ENCODE measurements at regions not wholly inside any gene's neighbourhood (a gene's known extent, or its start where the extent isn't known, plus 50 kb on each side); places are given as distances from the start of the nearest gene placed in this dataset.

DNA sequence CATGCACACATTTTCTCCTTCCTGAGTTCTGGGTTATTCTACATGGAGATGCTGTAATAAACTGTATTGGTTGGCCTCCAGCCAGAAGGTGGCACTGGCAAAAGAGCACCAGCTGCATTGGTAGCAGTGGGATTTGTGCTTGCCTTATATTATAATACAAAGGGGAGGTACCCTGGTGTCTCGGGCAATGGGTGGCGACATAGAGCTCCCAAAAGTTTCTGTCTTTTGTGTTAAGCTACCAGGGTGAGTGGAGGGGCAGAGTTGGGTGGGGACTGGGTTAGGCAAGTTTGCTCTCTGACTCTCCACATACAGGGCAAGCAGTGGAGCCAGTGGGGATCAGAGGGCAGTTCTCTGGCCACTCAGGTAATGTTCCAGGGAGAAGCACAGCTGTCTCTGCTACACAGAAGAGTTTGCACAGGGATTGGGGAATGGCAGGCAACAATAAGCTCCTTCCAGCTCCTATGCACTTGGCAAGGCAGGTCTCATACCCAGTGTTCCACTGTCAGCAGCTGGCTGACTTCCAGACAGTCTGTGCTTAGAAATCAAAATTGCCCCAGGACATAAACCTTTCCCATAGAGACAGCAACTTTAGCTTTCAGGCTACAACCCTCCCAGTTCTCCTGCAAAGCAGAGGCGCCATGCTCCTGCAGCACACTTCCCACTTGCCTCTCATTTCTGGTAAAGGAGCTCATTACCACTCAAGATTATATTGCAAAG lies 463.9 kb upstream of the PCDH7 start:
- ChIA-PET POLR2A (no interaction called here), CTCF (interaction anchor here (0.6 kb wide), 1 partner anchor 388 kb away, joined by 6 read pairs; no protein-coding TSS in a partner anchor)
- TF ChIP-seq L3MBTL2 (conservative IDR thresholded peaks at IDR 0.05) (no peak), SUZ12 (IDR thresholded peaks at IDR 0.05) (no peak), HDGF (IDR thresholded peaks at IDR 0.05; ENCODE audit: borderline replicate concordance) (no peak), NFRKB (IDR thresholded peaks at IDR 0.05) (no peak), TARDBP (IDR thresholded peaks at IDR 0.05) (no peak), ELF4 (IDR thresholded peaks at IDR 0.05) (no peak), ZNF384 (IDR thresholded peaks at IDR 0.05) (no peak), ARNT (IDR thresholded peaks at IDR 0.05) (no peak), LEF1 (IDR thresholded peaks at IDR 0.05; ENCODE audit: borderline replicate concordance) (no peak), FOXA1 (IDR thresholded peaks at IDR 0.05) (no peak), FOXK2 (IDR thresholded peaks at IDR 0.05) (no peak), FOXM1 (IDR thresholded peaks at IDR 0.05; ENCODE audit: borderline replicate concordance) (no peak), SP1 (IDR thresholded peaks at IDR 0.05) (no peak), BHLHE40 (IDR thresholded peaks at IDR 0.05; ENCODE audit: borderline replicate concordance) (no peak), CTBP1 (IDR thresholded peaks at IDR 0.05; ENCODE audit: borderline replicate concordance) (no peak)
- TF ChIP-seq, protein P1, sequence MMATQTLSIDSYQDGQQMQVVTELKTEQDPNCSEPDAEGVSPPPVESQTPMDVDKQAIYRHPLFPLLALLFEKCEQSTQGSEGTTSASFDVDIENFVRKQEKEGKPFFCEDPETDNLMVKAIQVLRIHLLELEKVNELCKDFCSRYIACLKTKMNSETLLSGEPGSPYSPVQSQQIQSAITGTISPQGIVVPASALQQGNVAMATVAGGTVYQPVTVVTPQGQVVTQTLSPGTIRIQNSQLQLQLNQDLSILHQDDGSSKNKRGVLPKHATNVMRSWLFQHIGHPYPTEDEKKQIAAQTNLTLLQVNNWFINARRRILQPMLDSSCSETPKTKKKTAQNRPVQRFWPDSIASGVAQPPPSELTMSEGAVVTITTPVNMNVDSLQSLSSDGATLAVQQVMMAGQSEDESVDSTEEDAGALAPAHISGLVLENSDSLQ (IDR thresholded peaks at IDR 0.05) = no peak
- no peak for DNase-seq (ENCODE audit: extremely low spot score)

DNA sequence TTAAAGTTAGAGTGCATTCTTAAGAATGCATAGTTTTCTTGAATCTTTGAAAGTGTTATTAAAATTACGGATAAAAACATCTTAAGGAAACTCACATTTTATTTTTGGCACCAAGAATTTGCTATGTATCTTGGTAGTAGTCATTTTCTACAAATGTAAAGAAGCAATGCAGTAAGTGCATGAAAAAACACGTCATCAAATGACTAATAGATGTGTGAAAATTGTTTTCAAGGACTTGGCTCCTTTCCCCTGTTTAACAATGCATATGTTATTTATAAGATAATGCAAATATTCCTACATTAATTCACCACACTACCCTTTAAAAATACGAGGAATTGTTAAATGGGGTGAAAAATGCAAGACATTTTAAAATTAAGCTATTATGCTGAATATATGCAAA lies 461.2 kb upstream of the PCDH7 start:
- TF ChIP-seq SP1 (IDR thresholded peaks at IDR 0.05) = no peak
- no peak for TF ChIP-seq HDGF (IDR thresholded peaks at IDR 0.05; ENCODE audit: borderline replicate concordance)
- no peak for TF ChIP-seq BHLHE40 (IDR thresholded peaks at IDR 0.05; ENCODE audit: borderline replicate concordance)
- TF ChIP-seq NFRKB (IDR thresholded peaks at IDR 0.05) = no peak
- TF ChIP-seq ZNF384 (IDR thresholded peaks at IDR 0.05) = no peak
- no peak for TF ChIP-seq LEF1 (IDR thresholded peaks at IDR 0.05; ENCODE audit: borderline replicate concordance)
- TF ChIP-seq SUZ12 (IDR thresholded peaks at IDR 0.05) = no peak
- DNase-seq (ENCODE audit: extremely low spot score) = no peak
- POLR2A ChIA-PET = no interaction called here
- CTCF ChIA-PET = no interaction called here

DNA sequence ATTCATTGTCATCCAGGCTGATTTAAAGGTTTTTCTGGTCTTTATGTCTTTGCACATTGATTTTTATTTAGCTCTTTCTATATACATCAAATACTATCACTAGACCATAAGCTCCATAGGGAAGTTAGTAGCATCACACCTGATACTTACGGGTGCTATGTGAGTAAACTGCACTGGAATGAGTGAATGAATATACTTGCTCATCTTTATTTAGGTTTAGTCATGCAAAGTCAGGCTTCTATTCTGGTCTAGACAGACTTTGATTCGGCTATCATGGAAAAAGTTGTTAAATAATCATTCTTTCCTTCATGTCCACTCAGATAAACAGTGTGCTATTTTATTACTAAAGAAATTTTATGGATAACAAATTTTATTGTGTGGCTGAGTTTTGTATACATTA lies 457.8 kb upstream of the PCDH7 start:
- no peak for TF ChIP-seq NFRKB (IDR thresholded peaks at IDR 0.05)
- TF ChIP-seq FOXM1 (IDR thresholded peaks at IDR 0.05; ENCODE audit: borderline replicate concordance) = no peak
- TF ChIP-seq BHLHE40 (IDR thresholded peaks at IDR 0.05; ENCODE audit: borderline replicate concordance) = no peak
- TF ChIP-seq ZNF384 (IDR thresholded peaks at IDR 0.05) = no peak
- TF ChIP-seq FOXK2 (IDR thresholded peaks at IDR 0.05) = no peak
- TF ChIP-seq HDGF (IDR thresholded peaks at IDR 0.05; ENCODE audit: borderline replicate concordance) = no peak
- no peak for TF ChIP-seq L3MBTL2 (conservative IDR thresholded peaks at IDR 0.05)
- no peak for TF ChIP-seq CTBP1 (IDR thresholded peaks at IDR 0.05; ENCODE audit: borderline replicate concordance)
- no peak for TF ChIP-seq FOXA1 (IDR thresholded peaks at IDR 0.05)
- TF ChIP-seq ELF4 (IDR thresholded peaks at IDR 0.05) = no peak
- TF ChIP-seq, protein P1 (IDR thresholded peaks at IDR 0.05) = no peak
- TF ChIP-seq TARDBP (IDR thresholded peaks at IDR 0.05) = no peak
- no peak for TF ChIP-seq SP1 (IDR thresholded peaks at IDR 0.05)
- TF ChIP-seq SUZ12 (IDR thresholded peaks at IDR 0.05) = no peak
- TF ChIP-seq ARNT (IDR thresholded peaks at IDR 0.05) = no peak
- TF ChIP-seq LEF1 (IDR thresholded peaks at IDR 0.05; ENCODE audit: borderline replicate concordance) = no peak
- no peak for DNase-seq (ENCODE audit: extremely low spot score)
- POLR2A ChIA-PET = no interaction called here
- CTCF ChIA-PET = no interaction called here

DNA sequence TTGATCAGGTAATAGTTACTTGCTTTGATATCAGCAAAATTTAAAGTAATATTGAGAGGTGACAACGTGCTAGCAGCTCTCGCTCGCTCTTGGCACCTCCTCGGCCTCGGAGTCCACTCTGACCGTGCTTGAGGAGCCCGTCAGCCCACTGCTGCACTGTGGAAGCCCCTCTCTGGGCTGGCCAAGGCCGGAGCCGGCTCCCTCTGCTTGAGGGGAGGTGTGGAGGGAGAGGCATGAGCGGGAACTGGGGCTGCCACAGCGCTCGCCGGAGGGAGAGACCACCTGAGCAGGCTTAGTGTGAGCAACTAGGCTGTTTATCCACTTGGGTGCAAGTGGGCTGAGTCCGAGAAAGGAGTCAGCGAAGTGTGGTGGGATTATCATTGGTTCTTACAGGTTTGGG lies 455.7 kb upstream of the PCDH7 start:
- no peak for DNase-seq (ENCODE audit: extremely low spot score)
- CTCF ChIA-PET = no interaction called here
- TF ChIP-seq ZNF384 (IDR thresholded peaks at IDR 0.05) (no peak), ELF4 (IDR thresholded peaks at IDR 0.05) (no peak), CTBP1 (IDR thresholded peaks at IDR 0.05; ENCODE audit: borderline replicate concordance) (no peak), ARNT (IDR thresholded peaks at IDR 0.05) (no peak)
- TF ChIP-seq, protein P1 (IDR thresholded peaks at IDR 0.05) = no peak
- POLR2A ChIA-PET = no interaction called here

DNA sequence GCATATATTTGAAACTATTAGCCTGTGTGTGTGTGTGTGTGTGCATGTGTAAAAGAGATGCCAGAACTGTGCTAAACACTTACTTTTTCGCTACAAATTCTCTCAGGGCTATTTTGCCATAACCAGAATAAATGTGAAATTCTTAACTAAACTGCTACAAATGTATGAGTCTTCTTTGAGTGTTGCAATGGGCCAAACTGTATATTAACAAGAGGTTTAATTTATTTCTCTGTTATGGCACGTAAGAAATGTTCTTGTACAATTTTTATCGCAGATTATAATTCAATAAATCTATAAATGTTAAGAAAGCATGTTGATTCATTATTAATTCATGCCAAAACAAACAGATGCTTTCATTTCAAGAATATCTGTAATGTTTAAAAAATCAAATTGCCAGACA lies 454.5 kb upstream of the PCDH7 start:
- no peak for DNase-seq (ENCODE audit: extremely low spot score)
- ChIA-PET CTCF (no interaction called here), POLR2A (no interaction called here)
- no peak for TF ChIP-seq SP1 (IDR thresholded peaks at IDR 0.05)

DNA sequence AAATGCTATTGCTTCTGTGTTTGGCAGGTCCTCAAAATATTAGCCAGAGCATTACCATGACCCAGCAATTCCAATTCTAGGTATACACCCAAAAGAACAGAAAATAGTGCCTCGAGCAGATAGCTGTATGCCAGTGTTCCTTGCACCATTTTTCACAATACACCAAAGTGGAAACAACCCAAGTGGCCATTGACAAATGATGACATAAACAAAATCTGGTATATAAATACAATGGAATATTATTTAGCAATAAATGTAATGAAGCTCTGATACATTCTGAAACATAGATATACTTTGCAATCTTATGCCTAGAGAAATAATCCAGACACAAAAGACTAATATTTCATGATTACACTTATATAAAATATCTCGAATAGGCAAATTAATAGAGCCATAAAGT lies 451.8 kb upstream of the PCDH7 start:
- ChIA-PET POLR2A (no interaction called here), CTCF (no interaction called here)
- DNase-seq (ENCODE audit: extremely low spot score) = no peak
- TF ChIP-seq NFRKB (IDR thresholded peaks at IDR 0.05) (no peak), ELF4 (IDR thresholded peaks at IDR 0.05) (no peak), SP1 (IDR thresholded peaks at IDR 0.05) (no peak), CTBP1 (IDR thresholded peaks at IDR 0.05; ENCODE audit: borderline replicate concordance) (no peak), SUZ12 (IDR thresholded peaks at IDR 0.05) (no peak), ZNF384 (IDR thresholded peaks at IDR 0.05) (no peak), FOXM1 (IDR thresholded peaks at IDR 0.05; ENCODE audit: borderline replicate concordance) (no peak), TARDBP (IDR thresholded peaks at IDR 0.05) (no peak), FOXK2 (IDR thresholded peaks at IDR 0.05) (no peak), ARNT (IDR thresholded peaks at IDR 0.05) (no peak), BHLHE40 (IDR thresholded peaks at IDR 0.05; ENCODE audit: borderline replicate concordance) (no peak), L3MBTL2 (conservative IDR thresholded peaks at IDR 0.05) (no peak), HDGF (IDR thresholded peaks at IDR 0.05; ENCODE audit: borderline replicate concordance) (no peak), LEF1 (IDR thresholded peaks at IDR 0.05; ENCODE audit: borderline replicate concordance) (no peak), FOXA1 (IDR thresholded peaks at IDR 0.05) (no peak)
- TF ChIP-seq, protein P1 (IDR thresholded peaks at IDR 0.05) = no peak

Measured in HEK293T (cell line).